ENCODE measurements at regions not wholly inside any gene's neighbourhood (a gene's known extent, or its start where the extent isn't known, plus 50 kb on each side); places are given as distances from the start of the nearest gene placed in this dataset.

DNA sequence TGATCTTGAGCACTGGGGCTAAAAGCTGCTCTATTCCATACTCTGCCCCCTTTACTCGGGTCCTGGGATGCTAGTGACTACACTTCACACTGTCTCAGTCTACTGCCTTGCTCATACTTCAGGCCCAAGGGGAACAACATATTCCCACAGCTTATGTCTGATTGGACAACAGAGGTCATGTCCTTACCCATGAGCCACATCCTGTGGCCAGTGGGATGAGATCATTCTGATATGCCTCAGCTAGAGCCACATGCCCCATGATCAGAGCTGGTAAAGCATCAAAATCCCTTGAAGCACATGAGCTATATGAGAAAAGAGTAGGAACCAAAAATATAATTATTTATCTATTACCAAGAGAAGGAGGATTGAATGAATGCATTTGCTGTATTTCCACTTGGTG is 290.1 kb upstream of the TSHZ3 start:
- Histone ChIP-seq H3K56ac (ENCODE audit: extremely low read depth, insufficient read depth, low read length) (no peak overlapping the region), H2AK9ac (replicated peaks; ENCODE audit: low read depth, low read length, poor library complexity) (no peak overlapping the region), H4K5ac (ENCODE audit: low read depth, low read length) (no peak overlapping the region), H3K79me1 (ENCODE audit: low read depth in 1 of 2, low read length in 2 of 2) (no peaks in the 10 kb centered on the region), H3K4me2 (ENCODE audit: low read depth, low read length) (no peak overlapping the region), H3K14ac (replicated peaks; ENCODE audit: low read depth, low read length) (no peak overlapping the region), H3K36me3 (ENCODE audit: control insufficient read depth, insufficient read depth, low read length) (no peaks in the 10 kb centered on the region), H4K8ac (ENCODE audit: low read depth in 2 of 2, low read length in 2 of 2) (no peak overlapping the region), H3K27ac (ENCODE audit: insufficient read depth, low read length) (no peak overlapping the region), H3K9me3 (ENCODE audit: control insufficient read depth, insufficient read depth, low read length) (no peaks in the 10 kb centered on the region), H4K91ac (ENCODE audit: insufficient read depth, low read depth, low read length) (no peak overlapping the region), H3K4ac (ENCODE audit: low read depth, low read length) (no peak overlapping the region), H3K23ac (ENCODE audit: low read depth, low read length) (no peak overlapping the region), H3K18ac (ENCODE audit: low read depth, low read length) (no peak overlapping the region), H3K9ac (ENCODE audit: low read depth, low read length) (no peak overlapping the region), H2BK120ac (ENCODE audit: low read depth, low read length) (no peak overlapping the region), H2BK5ac (ENCODE audit: low read depth, low read length, poor library complexity, severe bottlenecking) (no peak overlapping the region), H3K9me1 (ENCODE audit: insufficient read depth, low read length) (no peaks in the 10 kb centered on the region), H3K27me3 (ENCODE audit: control insufficient read depth, insufficient read depth, low read length) (no peaks in the 10 kb centered on the region; the same call in 1 of the 2 replicates), H2AK5ac (ENCODE audit: low read depth, low read length) (no peak overlapping the region), H2BK20ac (ENCODE audit: low read depth, low read length) (no peak overlapping the region), H4K20me1 (ENCODE audit: insufficient read depth, low read length) (no peaks in the 10 kb centered on the region), H3K4me1 (ENCODE audit: control insufficient read depth, insufficient read depth, low read length) (no peaks in the 10 kb centered on the region), H2AFZ (replicated peaks; ENCODE audit: low read length, poor library complexity) (no peak overlapping the region), H3K4me3 (ENCODE audit: insufficient read depth, low read depth, low read length) (no peak overlapping the region), H2BK15ac (ENCODE audit: low read depth, low read length) (no peak overlapping the region)
- no CpG with 5 or more reads among the region's 1 CpG for WGBS, 2 experiments (ENCODE audit: extremely low coverage in 2 of 2, insufficient read length in 1 of 2)
- in situ Hi-C loops (cut with MboI; ENCODE audit: low sequenced_read_pairs), result no loop called here
- dilution Hi-C loops (cut with HindIII; ENCODE audit: low sequenced_read_pairs, unreplicated experiment), result no loop called here
- ChIA-PET CTCF (no interaction called here), POLR2A (ENCODE audit: unreplicated experiment) (no interaction called here)
- peak; percentile 1 for DNase-seq
- ATAC-seq (ENCODE audit: low read depth), result no peak
- TF ChIP-seq MXI1 (IDR thresholded peaks at IDR 0.05; ENCODE audit: borderline replicate concordance, low read depth, low read length) (no peak), NFE2L2 (IDR thresholded peaks at IDR 0.05; ENCODE audit: low read depth, low read length) (no peak), MAZ (IDR thresholded peaks at IDR 0.05; ENCODE audit: borderline replicate concordance, low read depth, low read length) (no peak), POLR2A (IDR thresholded peaks at IDR 0.05; ENCODE audit: low read depth, low read length) (no peak), RAD21 (IDR thresholded peaks at IDR 0.05; ENCODE audit: low read length) (no peak), ELK1 (IDR thresholded peaks at IDR 0.05; ENCODE audit: borderline replicate concordance, low read depth, low read length) (no peak), CHD1 (IDR thresholded peaks at IDR 0.05; ENCODE audit: low read depth, low read length) (no peak), SMC3 (IDR thresholded peaks at IDR 0.05; ENCODE audit: low read depth, low read length) (no peak), FOS (IDR thresholded peaks at IDR 0.05; ENCODE audit: low read depth, low read length) (no peak), BHLHE40 (IDR thresholded peaks at IDR 0.05; ENCODE audit: low read depth, low read length) (no peak), MAFK (IDR thresholded peaks at IDR 0.05; ENCODE audit: low read depth, low read length) (no peak), CEBPB (IDR thresholded peaks at IDR 0.05; ENCODE audit: low read depth, low read length) (no peak), RCOR1 (IDR thresholded peaks at IDR 0.05; ENCODE audit: insufficient replicate concordance, low read length) (no peak), RFX5 (IDR thresholded peaks at IDR 0.05; ENCODE audit: low read depth, low read length) (no peak)
- TF ChIP-seq, protein P1, sequence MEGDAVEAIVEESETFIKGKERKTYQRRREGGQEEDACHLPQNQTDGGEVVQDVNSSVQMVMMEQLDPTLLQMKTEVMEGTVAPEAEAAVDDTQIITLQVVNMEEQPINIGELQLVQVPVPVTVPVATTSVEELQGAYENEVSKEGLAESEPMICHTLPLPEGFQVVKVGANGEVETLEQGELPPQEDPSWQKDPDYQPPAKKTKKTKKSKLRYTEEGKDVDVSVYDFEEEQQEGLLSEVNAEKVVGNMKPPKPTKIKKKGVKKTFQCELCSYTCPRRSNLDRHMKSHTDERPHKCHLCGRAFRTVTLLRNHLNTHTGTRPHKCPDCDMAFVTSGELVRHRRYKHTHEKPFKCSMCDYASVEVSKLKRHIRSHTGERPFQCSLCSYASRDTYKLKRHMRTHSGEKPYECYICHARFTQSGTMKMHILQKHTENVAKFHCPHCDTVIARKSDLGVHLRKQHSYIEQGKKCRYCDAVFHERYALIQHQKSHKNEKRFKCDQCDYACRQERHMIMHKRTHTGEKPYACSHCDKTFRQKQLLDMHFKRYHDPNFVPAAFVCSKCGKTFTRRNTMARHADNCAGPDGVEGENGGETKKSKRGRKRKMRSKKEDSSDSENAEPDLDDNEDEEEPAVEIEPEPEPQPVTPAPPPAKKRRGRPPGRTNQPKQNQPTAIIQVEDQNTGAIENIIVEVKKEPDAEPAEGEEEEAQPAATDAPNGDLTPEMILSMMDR (conservative IDR thresholded peaks at IDR 0.05; ENCODE audit: low read depth, low read length), result no peak
- TF ChIP-seq, protein P2, sequence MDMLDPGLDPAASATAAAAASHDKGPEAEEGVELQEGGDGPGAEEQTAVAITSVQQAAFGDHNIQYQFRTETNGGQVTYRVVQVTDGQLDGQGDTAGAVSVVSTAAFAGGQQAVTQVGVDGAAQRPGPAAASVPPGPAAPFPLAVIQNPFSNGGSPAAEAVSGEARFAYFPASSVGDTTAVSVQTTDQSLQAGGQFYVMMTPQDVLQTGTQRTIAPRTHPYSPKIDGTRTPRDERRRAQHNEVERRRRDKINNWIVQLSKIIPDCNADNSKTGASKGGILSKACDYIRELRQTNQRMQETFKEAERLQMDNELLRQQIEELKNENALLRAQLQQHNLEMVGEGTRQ (IDR thresholded peaks at IDR 0.05; ENCODE audit: low read depth, low read length), result no peak
- no TSS peak for BruUV-seq (replicated peaks)
- intact Hi-C loops (cut with micrococcal nuclease), result no loop called here

Data from IMR-90 (cell line).